Astrocyte (in vitro differentiated cells and primary cell): ENCODE measurements at regions not wholly inside any gene's neighbourhood (a gene's known extent, or its start where the extent isn't known, plus 50 kb on each side); places are given as distances from the start of the nearest gene placed in this dataset.
"Not testable (repeated sequence)": the region's sequence is repeated elsewhere in the genome, so short reads cannot be mapped to it uniquely, and the experiment has no call there.

ENCODE experiments used
- DNase-seq: peaks from one replicate; pipeline ENCODE4 v3.0.0-alpha.2; 2010; ENCODE audit warnings: low read depth
- FAIRE-seq: peaks from 2 replicates; lab custom pipeline; 2011; peaks lifted over from hg19 to GRCh38; lab: Jason Lieb, UNC
- H2AFZ ChIP-seq: 2 replicates; pipeline ENCODE4 v1.6.0; 2012; ENCODE audit warnings: low read depth, low read length, inconsistent platforms
- H3K27ac ChIP-seq: 2 replicates; pipeline ENCODE4 v1.5.1; 2011; ENCODE audit warnings: low read depth, low read length, inconsistent platforms
- H3K27me3 ChIP-seq: 2 replicates; pipeline ENCODE4 v1.6.0; 2011; ENCODE audit warnings: low read length, inconsistent platforms; ENCODE audit not compliant: insufficient read depth
- H3K36me3 ChIP-seq: 2 replicates; pipeline ENCODE4 v1.5.1; 2011; ENCODE audit warnings: low read length, inconsistent platforms; ENCODE audit not compliant: insufficient read depth
- H3K4me1 ChIP-seq: 2 replicates; pipeline ENCODE4 v1.5.1; 2011; ENCODE audit warnings: low read length, inconsistent platforms; ENCODE audit not compliant: insufficient read depth
- H3K4me2 ChIP-seq: 2 replicates; pipeline ENCODE4 v1.6.0; 2012; ENCODE audit warnings: low read length, inconsistent platforms
- H3K4me3 ChIP-seq: 2 replicates; pipeline ENCODE4 v1.5.1; 2011; ENCODE audit warnings: low read depth, mild to moderate bottlenecking, low read length, inconsistent platforms; ENCODE audit not compliant: insufficient read depth
- H3K79me2 ChIP-seq: 2 replicates; pipeline ENCODE4 v1.6.0; 2012; ENCODE audit warnings: mild to moderate bottlenecking, low read length, inconsistent platforms; ENCODE audit not compliant: insufficient read depth
- H3K9ac ChIP-seq: 2 replicates; pipeline ENCODE4 v1.6.0; 2012; ENCODE audit warnings: mild to moderate bottlenecking, low read length, inconsistent platforms
- H3K9me3 ChIP-seq: 2 replicates; pipeline ENCODE4 v1.5.1; 2012; ENCODE audit warnings: low read depth, mild to moderate bottlenecking, low read length, inconsistent platforms; ENCODE audit not compliant: insufficient read depth
- H4K20me1 ChIP-seq: 2 replicates; pipeline ENCODE4 v1.6.0; 2012; ENCODE audit warnings: low read length, inconsistent platforms; ENCODE audit not compliant: insufficient read depth
- H3K27ac Mint-ChIP-seq: one replicate; pipeline ENCODE4 v1.8.0; 2021; ENCODE audit warnings: mild to moderate bottlenecking, mixed read lengths; ENCODE audit not compliant: unreplicated experiment
- H3K27me3 Mint-ChIP-seq: one replicate; pipeline ENCODE4 v1.8.0; 2021; ENCODE audit warnings: low read depth, mixed read lengths; ENCODE audit not compliant: unreplicated experiment
- H3K36me3 Mint-ChIP-seq: one replicate; pipeline ENCODE4 v1.8.0; 2021; ENCODE audit warnings: low read depth, mixed read lengths; ENCODE audit not compliant: unreplicated experiment
- H3K4me1 Mint-ChIP-seq: one replicate; pipeline ENCODE4 v1.8.0; 2021; ENCODE audit warnings: low read depth, mixed read lengths; ENCODE audit not compliant: unreplicated experiment
- H3K4me3 Mint-ChIP-seq: one replicate; pipeline ENCODE4 v1.8.0; 2021; ENCODE audit warnings: mild to moderate bottlenecking, moderate library complexity, mixed read lengths; ENCODE audit not compliant: unreplicated experiment
- H3K9me3 Mint-ChIP-seq: one replicate; pipeline ENCODE4 v1.8.0; 2021; ENCODE audit warnings: mild to moderate bottlenecking, mixed read lengths; ENCODE audit not compliant: unreplicated experiment
- EZH2 ChIP-seq: IDR thresholded peaks from 2 replicates; pipeline ENCODE4 v1.6.1; 2012; ENCODE audit warnings: mild to moderate bottlenecking, low read length, inconsistent platforms; ENCODE audit not compliant: insufficient read depth
- TF ChIP-seq, protein P1 (sequence below): IDR thresholded peaks from 2 replicates; pipeline ENCODE4 v1.5.1; 2011; ENCODE audit warnings: low read depth, mild to moderate bottlenecking, inconsistent platforms, low read length, moderate library complexity; ENCODE audit not compliant: insufficient read depth

DNA sequence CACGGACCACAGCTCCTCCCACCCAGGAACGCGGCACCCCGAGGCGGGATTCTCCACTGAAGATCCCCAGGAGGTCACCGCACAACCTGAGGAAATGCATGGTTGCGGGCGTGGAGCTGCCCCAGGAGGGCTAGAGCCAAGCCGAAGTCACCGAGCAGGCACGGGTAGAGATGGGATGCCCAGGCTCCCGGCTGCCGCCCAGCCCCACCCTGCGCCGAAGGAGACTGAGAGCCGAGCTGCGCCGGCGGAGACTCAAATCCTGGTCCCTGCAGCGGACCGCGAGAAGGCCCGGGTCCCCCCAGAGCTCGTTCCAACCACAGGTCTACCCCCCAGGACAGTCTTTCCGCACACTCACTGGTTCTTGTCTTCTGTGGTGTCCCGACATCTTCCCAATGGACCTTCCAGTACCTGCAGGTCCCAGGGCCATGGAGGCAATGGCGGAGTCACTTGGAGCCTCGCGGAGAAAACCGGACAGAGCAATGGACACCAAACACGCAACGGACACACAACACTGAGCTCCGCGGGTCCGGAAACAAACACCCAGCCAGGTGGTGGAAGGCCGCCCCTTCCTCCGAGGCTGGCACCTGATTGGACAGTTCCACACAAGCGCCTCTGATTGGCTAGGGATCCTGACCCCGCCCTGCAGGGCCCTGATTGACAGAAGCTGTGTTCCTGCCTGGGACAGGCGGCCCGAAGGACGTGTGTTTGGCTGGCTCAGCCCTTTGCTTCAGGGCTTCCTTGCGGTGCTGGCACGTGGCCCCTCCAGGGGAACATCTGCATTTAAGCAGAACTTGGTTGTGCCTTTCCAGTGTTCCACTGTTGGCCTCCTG, 331.9 kb upstream of the NUPR2 start:
- peaks cover 8% of the 10 kb centered on the region for H3K9me3 ChIP-seq
- H3K4me3 ChIP-seq, result no peak overlapping the region
- H3K9me3 Mint-ChIP-seq, result peaks cover 10% of the 10 kb centered on the region
- TF ChIP-seq EZH2, result no peak
- TF ChIP-seq, protein P1, sequence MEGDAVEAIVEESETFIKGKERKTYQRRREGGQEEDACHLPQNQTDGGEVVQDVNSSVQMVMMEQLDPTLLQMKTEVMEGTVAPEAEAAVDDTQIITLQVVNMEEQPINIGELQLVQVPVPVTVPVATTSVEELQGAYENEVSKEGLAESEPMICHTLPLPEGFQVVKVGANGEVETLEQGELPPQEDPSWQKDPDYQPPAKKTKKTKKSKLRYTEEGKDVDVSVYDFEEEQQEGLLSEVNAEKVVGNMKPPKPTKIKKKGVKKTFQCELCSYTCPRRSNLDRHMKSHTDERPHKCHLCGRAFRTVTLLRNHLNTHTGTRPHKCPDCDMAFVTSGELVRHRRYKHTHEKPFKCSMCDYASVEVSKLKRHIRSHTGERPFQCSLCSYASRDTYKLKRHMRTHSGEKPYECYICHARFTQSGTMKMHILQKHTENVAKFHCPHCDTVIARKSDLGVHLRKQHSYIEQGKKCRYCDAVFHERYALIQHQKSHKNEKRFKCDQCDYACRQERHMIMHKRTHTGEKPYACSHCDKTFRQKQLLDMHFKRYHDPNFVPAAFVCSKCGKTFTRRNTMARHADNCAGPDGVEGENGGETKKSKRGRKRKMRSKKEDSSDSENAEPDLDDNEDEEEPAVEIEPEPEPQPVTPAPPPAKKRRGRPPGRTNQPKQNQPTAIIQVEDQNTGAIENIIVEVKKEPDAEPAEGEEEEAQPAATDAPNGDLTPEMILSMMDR, result no peak
- H3K79me2 ChIP-seq, result no peaks in the 10 kb centered on the region
- H3K36me3 Mint-ChIP-seq, result no peaks in the 10 kb centered on the region
- H3K27me3 ChIP-seq, result no peaks in the 10 kb centered on the region
- no peaks in the 10 kb centered on the region for H4K20me1 ChIP-seq
- no peak overlapping the region for H3K27ac ChIP-seq
- H3K4me1 ChIP-seq, result no peaks in the 10 kb centered on the region
- H3K4me1 Mint-ChIP-seq, result no peaks in the 10 kb centered on the region
- H3K4me3 Mint-ChIP-seq, result no peak overlapping the region
- H3K4me2 ChIP-seq, result no peak overlapping the region
- H3K36me3 ChIP-seq, result no peaks in the 10 kb centered on the region
- no peak for FAIRE-seq
- H3K9ac ChIP-seq, result no peak overlapping the region
- DNase-seq, result no peak
- H2AFZ ChIP-seq, result no peak overlapping the region
- H3K27me3 Mint-ChIP-seq, result no peaks in the 10 kb centered on the region
- no peak overlapping the region for H3K27ac Mint-ChIP-seq

DNA sequence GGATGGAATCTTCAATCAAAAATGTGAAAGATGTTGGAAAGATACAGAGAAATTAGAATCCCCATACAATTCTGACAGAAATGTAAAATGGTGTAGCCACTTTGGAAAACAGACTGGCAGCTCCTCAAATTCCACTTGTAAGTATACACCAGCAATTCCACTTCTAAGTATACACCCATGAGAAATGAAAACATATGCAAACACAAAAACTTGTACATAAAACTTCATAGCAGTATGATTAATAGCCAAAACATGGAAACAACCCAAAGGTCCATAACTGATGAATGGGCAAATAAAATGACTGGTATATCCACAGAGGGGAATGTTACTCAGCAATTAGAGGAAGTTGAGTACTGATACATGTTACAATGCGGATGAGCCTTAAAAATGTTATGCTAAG, 304.3 kb upstream of the NUPR2 start:
- H3K4me3 Mint-ChIP-seq, H3K27me3 ChIP-seq, H3K36me3 Mint-ChIP-seq, H3K9me3 Mint-ChIP-seq, H3K4me1 Mint-ChIP-seq, H3K27me3 Mint-ChIP-seq, H3K9ac ChIP-seq, H3K4me3 ChIP-seq, H3K4me2 ChIP-seq, H3K27ac ChIP-seq, H3K4me1 ChIP-seq, H3K9me3 ChIP-seq, H4K20me1 ChIP-seq, H3K79me2 ChIP-seq, H3K27ac Mint-ChIP-seq, DNase-seq, FAIRE-seq, H2AFZ ChIP-seq, H3K36me3 ChIP-seq: not testable (repeated sequence)

DNA sequence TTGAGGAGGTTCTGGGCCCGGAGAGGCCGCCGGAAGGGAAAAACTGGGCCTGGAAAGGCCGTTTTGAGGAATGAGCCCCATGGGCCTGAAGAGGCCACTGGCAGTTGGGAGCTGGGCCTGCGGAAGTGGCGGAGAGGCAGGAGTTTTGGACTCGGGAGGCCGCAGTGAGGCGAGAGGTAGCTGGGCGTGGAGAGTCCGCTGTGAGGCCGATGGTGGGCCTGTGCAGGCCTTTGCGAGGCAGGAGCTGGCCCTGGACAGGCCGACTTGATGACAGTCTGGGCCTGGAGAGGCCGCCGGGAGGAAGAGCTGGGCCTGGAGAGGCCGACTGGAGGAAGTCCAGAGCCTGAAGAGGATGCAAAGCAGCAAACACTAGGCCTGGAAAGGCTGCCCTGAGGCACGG, 259.0 kb upstream of the NUPR2 start:
- Mint-ChIP-seq H3K27me3 (no peaks in the 10 kb centered on the region), H3K4me1 (no peaks in the 10 kb centered on the region), H3K9me3 (peaks cover 6% of the 10 kb centered on the region), H3K4me3 (no peak overlapping the region), H3K36me3 (peaks cover 1% of the 10 kb centered on the region), H3K27ac (no peak overlapping the region)
- no peaks in the 10 kb centered on the region for H3K79me2 ChIP-seq
- no peak overlapping the region for H3K4me3 ChIP-seq
- no peak overlapping the region for H3K4me2 ChIP-seq
- no peaks in the 10 kb centered on the region for H4K20me1 ChIP-seq
- H2AFZ ChIP-seq, result no peak overlapping the region
- DNase-seq (no peak), FAIRE-seq (no peak)
- no peak overlapping the region for H3K27ac ChIP-seq
- no peaks in the 10 kb centered on the region for H3K27me3 ChIP-seq
- TF ChIP-seq EZH2, result no peak
- TF ChIP-seq, protein P1, result no peak
- no peak overlapping the region for H3K9ac ChIP-seq
- H3K36me3 ChIP-seq, result no peaks in the 10 kb centered on the region
- H3K4me1 ChIP-seq, result no peaks in the 10 kb centered on the region
- peaks cover 3% of the 10 kb centered on the region for H3K9me3 ChIP-seq

DNA sequence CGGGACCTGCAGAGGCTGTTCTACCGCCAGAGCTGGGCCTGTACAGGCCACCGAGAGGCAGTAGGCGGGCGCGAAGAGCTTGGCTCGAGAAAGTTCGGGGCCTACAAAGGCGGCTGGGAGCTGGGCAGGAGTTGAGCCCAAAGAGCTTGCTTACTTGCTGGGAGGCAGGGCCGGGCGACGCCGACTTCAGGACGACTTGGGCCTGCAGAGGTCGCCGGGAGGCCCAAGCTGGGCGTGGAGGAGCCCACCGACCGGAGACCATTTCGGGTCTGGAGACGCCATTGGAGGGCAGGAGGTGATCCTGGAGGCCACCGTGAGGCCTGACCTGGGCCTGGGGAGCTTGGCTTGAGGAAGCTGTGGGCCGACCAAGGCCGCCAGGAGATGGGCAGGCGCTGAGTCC, 258.4 kb upstream of the NUPR2 start:
- not testable (repeated sequence) for H3K4me2 ChIP-seq, H3K27me3 Mint-ChIP-seq, H3K9ac ChIP-seq, H3K4me1 Mint-ChIP-seq, H3K27ac Mint-ChIP-seq, H3K27ac ChIP-seq, H3K4me1 ChIP-seq, H3K4me3 ChIP-seq, H3K9me3 ChIP-seq, H3K36me3 ChIP-seq, H2AFZ ChIP-seq, H3K79me2 ChIP-seq, H3K4me3 Mint-ChIP-seq, H3K9me3 Mint-ChIP-seq, DNase-seq, H3K36me3 Mint-ChIP-seq, H3K27me3 ChIP-seq, FAIRE-seq, H4K20me1 ChIP-seq

DNA sequence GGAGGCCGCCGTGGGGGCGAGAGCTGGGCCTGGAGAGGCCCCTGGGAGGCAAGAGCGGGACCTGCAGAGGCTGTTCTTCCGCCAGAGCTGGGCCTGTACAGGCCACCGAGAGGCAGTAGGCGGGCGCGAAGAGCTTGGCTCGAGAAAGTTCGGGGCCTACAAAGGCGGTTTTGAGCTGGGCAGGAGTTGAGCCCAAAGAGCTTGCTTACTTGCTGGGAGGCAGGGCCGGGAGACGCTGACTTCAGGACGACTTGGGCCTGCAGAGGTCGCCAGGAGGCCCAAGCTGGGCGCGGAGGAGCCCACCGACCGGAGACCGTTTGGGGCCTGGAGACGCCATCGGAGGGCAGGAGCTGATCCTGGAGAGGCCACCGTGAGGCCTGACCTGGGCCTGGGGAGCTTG, 257.1 kb upstream of the NUPR2 start:
- H3K9ac ChIP-seq, H3K27me3 ChIP-seq, H3K4me3 Mint-ChIP-seq, H3K79me2 ChIP-seq, H3K36me3 ChIP-seq, H4K20me1 ChIP-seq, H3K4me2 ChIP-seq, H3K27ac Mint-ChIP-seq, FAIRE-seq, H3K4me3 ChIP-seq, H3K4me1 Mint-ChIP-seq, H3K36me3 Mint-ChIP-seq, H3K27me3 Mint-ChIP-seq, H3K9me3 Mint-ChIP-seq, H3K9me3 ChIP-seq, H3K4me1 ChIP-seq, H2AFZ ChIP-seq, H3K27ac ChIP-seq: not testable (repeated sequence)
- peak; percentile 31 for DNase-seq
